ENCODE measurements at regions not wholly inside any gene's neighbourhood (a gene's known extent, or its start where the extent isn't known, plus 50 kb on each side); places are given as distances from the start of the nearest gene placed in this dataset.

GRCh38 chr5:38079620-38080402 is 178.5 kb upstream of the EGFLAM start:
- no peak for TF ChIP-seq CTCF (conservative IDR thresholded peaks at IDR 0.05; ENCODE audit: low read depth, low read length)
- no peak for TF ChIP-seq EZH2 (IDR thresholded peaks at IDR 0.05; ENCODE audit: borderline replicate concordance, low read depth, low read length, poor library complexity, severe bottlenecking)
